Urinary bladder (tissue), 3 donors: ENCODE measurements at regions not wholly inside any gene's neighbourhood (a gene's known extent, or its start where the extent isn't known, plus 50 kb on each side); places are given as distances from the start of the nearest gene placed in this dataset.

Experiments
- DNase-seq: peaks from one replicate; pipeline ENCODE4 v3.0.0-alpha.2; 2015; ENCODE audit errors: extremely low spot score
- H3K27ac ChIP-seq: one replicate; pipeline ENCODE4 v1.5.1; 2013; ENCODE audit warnings: low read depth, mild to moderate bottlenecking, moderate library complexity
- H3K36me3 ChIP-seq: one replicate; pipeline ENCODE4 v1.6.1; 2013; ENCODE audit warnings: mild to moderate bottlenecking, moderate library complexity; ENCODE audit not compliant: insufficient read depth
- H3K4me1 ChIP-seq: one replicate; pipeline ENCODE4 v1.6.1; 2013; ENCODE audit warnings: mild to moderate bottlenecking, moderate library complexity; ENCODE audit not compliant: insufficient read depth
- H3K4me3 ChIP-seq: one replicate; pipeline ENCODE4 v1.5.1; 2013; ENCODE audit warnings: low read depth, low read length
- WGBS: extraction: QIAGEN DNeasy Blood & Tissue Kit; methylation state at CpG from one replicate; pipeline ENCODE4 v1.1.7; 2013; 5-methylcytosine and 5-hydroxymethylcytosine counted together
- donor health status: healthy with polysubstance abuse.
- donor health status: healthy.

- Histone ChIP-seq H3K4me1 (no peaks in the 10 kb centered on the region), H3K36me3 (peaks cover 2% of the 10 kb centered on the region), H3K4me3 (no peak overlapping the region), H3K27ac (no peak overlapping the region)
- DNase-seq: no peak
- 68% methylated on average over 2 of the region's 2 CpGs for WGBS
Measured at GRCh38 chr1:88284066-88284465, 400.0 kb upstream of the PKN2 start.

DNA sequence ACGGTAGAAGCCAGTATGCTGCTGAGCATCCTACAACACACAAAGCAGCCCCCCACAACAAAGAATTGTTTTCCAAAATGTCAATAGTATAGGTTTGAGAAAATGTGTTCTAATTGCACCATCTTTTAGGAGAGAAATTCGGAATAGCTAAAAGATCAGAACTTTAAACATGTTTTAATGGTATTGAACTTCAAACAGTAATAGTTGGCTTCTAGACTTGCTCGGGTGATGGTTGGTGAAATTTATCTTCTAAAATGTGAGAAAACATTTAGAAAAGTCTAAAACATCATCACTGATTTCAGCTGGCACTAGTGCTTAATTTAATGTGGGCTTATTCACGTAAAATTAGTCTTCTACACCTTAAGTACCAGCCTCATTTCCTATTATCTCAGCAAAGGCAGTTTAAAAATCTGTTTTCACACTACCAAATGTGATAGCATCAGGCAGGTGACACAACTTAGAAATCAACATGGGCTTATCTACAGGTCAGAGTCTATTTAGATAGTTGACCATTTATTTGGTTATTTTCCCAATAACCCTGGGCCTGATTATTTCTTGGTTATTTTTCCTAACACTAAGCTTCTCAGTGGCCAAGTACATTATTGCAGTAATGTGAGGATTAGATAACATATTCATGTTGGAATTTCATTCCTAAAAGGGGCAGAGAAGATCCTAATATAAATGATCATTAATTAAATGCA is 399.3 kb upstream of the PKN2 start:
- 92% methylated on average over 4 of the region's 4 CpGs for WGBS
- no peak for DNase-seq
- Histone ChIP-seq H3K27ac (no peak overlapping the region), H3K4me1 (no peaks in the 10 kb centered on the region), H3K4me3 (no peak overlapping the region), H3K36me3 (peaks cover 2% of the 10 kb centered on the region)

DNA sequence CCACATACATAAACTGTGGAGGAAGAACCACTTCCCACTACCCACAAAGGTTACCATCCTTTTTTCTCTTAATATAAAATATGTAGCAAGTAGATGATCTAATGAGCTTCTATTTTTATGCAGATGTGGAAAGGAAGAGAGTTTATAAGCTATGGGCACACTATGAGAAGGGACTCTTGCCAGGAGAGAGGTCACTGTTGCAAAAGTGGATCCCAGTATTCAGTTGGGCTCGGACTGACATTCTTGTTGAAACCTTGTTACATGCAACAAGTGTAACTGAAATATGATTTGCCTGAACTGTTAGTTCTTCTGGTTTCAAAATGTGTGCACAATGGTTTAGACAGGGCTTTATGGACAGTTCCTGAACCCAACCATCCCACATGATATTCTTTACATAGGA is 397.4 kb upstream of the PKN2 start:
- no peak overlapping the region for H3K27ac ChIP-seq
- H3K4me1 ChIP-seq: no peaks in the 10 kb centered on the region
- H3K36me3 ChIP-seq: peaks cover 2% of the 10 kb centered on the region
- H3K4me3 ChIP-seq: no peak overlapping the region
- DNase-seq: no peak
- 79% methylated on average over 1 of the region's 1 CpG for WGBS

- Histone ChIP-seq H3K36me3 (peaks cover 2% of the 10 kb centered on the region), H3K27ac (no peak overlapping the region), H3K4me1 (no peaks in the 10 kb centered on the region), H3K4me3 (no peak overlapping the region)
- 84% methylated on average over 2 of the region's 2 CpGs for WGBS
- no peak for DNase-seq
Measured at GRCh38 chr1:88288571-88288970, 395.5 kb upstream of the PKN2 start.

- H3K4me3 ChIP-seq: no peak overlapping the region
- peaks cover 2% of the 10 kb centered on the region for H3K36me3 ChIP-seq
- no peaks in the 10 kb centered on the region for H3K4me1 ChIP-seq
- no peak for DNase-seq
- 51% methylated on average over 2 of the region's 2 CpGs for WGBS
- no peak overlapping the region for H3K27ac ChIP-seq
Measured at GRCh38 chr1:88289401-88290102, 394.5 kb upstream of the PKN2 start.

DNA sequence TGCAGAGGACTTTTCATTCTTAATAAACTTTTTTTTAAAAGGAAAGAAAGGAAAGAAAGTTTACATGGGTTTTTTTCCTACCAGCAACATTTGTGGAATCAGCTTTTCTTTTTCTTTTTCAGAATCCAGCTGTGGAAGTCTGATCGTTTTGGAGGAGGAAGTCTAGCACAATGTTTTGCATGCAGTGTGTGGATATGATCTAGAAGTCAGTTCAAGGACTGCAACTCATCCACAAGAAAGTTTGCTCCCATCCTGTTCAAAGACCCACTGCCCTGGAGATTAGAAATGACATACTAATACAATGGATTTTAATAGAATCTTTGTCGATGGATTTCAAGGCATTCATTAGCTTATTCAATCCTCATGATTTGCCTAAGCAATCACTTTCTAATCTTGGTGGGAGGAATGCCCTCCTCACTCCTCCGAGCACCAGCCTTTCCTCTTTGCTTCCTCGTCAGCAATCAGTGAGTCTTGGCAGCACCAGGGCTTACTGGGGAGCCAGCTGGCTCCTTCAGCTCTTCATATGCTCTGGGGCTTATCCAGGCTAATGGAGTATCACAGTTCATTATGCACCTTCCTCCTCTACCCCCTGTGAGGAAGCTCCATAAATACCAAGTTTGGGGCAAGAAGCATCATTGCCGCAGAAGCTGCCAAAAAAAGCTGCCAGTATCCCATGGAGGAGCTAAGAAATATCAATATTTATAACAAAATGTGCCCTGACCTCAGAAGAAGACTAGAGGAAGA is 392.3 kb upstream of the PKN2 start:
- 56% methylated on average over 5 of the region's 5 CpGs for whole genome bisulfite sequencing
- Histone ChIP-seq H3K4me1 (no peaks in the 10 kb centered on the region), H3K36me3 (peaks cover 2% of the 10 kb centered on the region), H3K27ac (no peak overlapping the region), H3K4me3 (no peak overlapping the region)
- DNase-seq: no peak

GRCh38 chr1:88293691-88294190 is 390.3 kb upstream of the PKN2 start:
- DNase-seq: no peak
- Histone ChIP-seq H3K4me3 (no peak overlapping the region), H3K27ac (no peak overlapping the region), H3K36me3 (peaks cover under 1% of the 10 kb centered on the region), H3K4me1 (no peaks in the 10 kb centered on the region)
- 83% methylated on average over 1 of the region's 1 CpG for WGBS

DNA sequence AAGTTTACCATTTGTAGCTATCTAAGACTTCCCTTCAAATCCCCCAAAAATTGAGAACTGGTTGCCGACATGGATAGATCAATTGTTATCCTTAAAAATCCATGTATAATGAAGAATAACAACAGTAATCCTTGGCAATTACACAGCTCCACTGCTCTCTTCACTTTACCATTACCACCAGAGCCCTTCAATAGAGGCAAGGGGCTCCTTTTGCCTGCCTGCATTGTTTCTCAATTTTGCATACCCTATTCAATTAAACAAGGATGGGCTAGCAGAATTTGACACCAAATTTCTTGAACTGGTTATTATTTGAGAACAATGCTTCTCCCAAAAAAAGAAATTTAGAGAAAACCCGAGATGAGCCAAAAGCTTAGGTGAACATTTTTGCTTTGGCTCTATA is 387.8 kb upstream of the PKN2 start:
- Histone ChIP-seq H3K4me1 (no peaks in the 10 kb centered on the region), H3K4me3 (no peak overlapping the region), H3K27ac (no peak overlapping the region), H3K36me3 (no peaks in the 10 kb centered on the region)
- WGBS: 96% methylated on average over 2 of the region's 2 CpGs
- no peak for DNase-seq

DNA sequence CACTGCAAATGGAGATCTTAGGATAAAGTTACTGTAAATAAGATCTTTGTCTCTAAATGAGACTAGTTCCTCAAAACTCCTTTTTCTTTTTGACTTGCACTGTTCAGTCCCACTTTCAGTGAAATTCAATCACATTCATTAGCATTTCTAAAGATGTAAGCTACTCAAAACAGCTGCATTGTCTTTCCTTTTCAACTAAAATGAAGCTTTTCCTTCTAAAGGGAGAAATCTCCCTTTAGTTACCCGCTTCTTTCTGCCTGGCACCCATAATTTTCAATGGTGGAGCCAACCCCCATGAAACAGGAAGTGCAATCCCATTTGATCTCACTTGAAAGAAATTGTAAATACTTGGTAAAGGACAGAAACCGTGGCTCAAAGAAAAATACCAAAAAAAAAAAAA is 387.4 kb upstream of the PKN2 start:
- Histone ChIP-seq H3K27ac (no peak overlapping the region), H3K36me3 (no peaks in the 10 kb centered on the region), H3K4me1 (no peaks in the 10 kb centered on the region), H3K4me3 (no peak overlapping the region)
- DNase-seq: no peak
- 76% methylated on average over 2 of the region's 2 CpGs for WGBS

DNA sequence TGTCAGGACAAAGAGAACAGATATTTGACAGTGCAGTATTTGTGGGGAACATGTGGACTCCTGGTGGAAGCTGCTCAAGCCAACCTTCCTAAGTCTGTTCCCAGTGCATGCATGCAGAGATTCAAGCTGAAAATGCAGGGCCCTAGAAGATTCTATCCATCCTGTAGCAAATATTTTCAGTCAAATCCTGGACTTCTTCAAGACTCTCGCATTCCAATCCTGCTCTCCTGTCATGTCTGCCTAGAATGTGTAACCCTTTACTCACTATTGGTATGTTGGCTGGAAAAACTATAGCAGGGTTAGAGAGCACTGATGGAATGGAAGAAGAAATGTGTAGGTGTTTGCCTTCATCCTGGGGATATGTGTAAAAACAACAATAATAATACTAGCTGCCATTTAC is 385.6 kb upstream of the PKN2 start:
- DNase-seq: no peak
- no peak overlapping the region for H3K4me3 ChIP-seq
- H3K27ac ChIP-seq: no peak overlapping the region
- no peaks in the 10 kb centered on the region for H3K4me1 ChIP-seq
- 68% methylated on average over 1 of the region's 1 CpG for WGBS
- no peaks in the 10 kb centered on the region for H3K36me3 ChIP-seq

- no peak overlapping the region for H3K27ac ChIP-seq
- 75% methylated on average over 2 of the region's 2 CpGs for WGBS
- DNase-seq: no peak
- no peak overlapping the region for H3K4me3 ChIP-seq
- no peaks in the 10 kb centered on the region for H3K4me1 ChIP-seq
- H3K36me3 ChIP-seq: no peaks in the 10 kb centered on the region
Measured at GRCh38 chr1:88300752-88301263, 383.3 kb upstream of the PKN2 start.

DNA sequence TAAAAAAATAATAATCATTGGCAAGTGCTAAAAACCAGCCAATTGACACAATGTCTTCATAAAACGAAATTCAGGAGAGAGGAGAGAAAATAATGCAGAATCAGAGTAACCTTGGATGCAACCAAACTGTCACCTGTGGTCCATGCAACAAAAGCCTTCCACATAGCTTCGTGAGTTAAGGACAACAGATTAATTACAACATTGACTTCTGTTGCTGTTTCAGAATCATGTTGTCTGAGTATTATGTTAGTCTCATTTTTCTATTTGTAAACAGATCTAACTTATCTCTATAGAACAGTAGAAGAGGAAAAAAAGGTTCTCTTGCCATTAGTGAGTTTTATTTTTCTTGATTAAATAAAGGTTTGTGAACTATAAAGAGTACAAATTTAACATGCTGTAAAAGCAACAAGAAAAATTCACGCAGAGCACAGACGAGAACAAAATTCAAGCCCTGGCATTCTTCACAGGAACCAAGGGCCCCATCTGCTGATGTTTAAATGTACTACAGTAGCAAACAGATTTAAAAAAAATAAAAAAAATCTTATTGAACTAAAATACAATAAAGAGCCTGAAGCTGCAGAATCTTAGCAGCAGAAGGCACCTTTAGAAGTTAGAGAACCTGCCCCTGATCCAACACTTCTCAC is 381.1 kb upstream of the PKN2 start:
- DNase-seq: peak; percentile 26
- H3K27ac ChIP-seq: no peak overlapping the region
- no peak overlapping the region for H3K4me3 ChIP-seq
- 30% methylated on average over 4 of the region's 4 CpGs for WGBS
- H3K4me1 ChIP-seq: no peaks in the 10 kb centered on the region
- no peaks in the 10 kb centered on the region for H3K36me3 ChIP-seq

GRCh38 chr1:88311265-88311664 is 372.8 kb upstream of the PKN2 start:
- Histone ChIP-seq H3K4me1 (no peaks in the 10 kb centered on the region), H3K36me3 (no peaks in the 10 kb centered on the region), H3K4me3 (no peak overlapping the region), H3K27ac (no peak overlapping the region)
- DNase-seq: no peak
- 92% methylated on average over 1 of the region's 1 CpG for WGBS
